Fibroblast of pulmonary artery (primary cell): ENCODE measurements at regions not wholly inside any gene's neighbourhood (a gene's known extent, or its start where the extent isn't known, plus 50 kb on each side); places are given as distances from the start of the nearest gene placed in this dataset.

ENCODE experiments used
- DNase-seq: peaks from one replicate; pipeline ENCODE4 v3.0.0-alpha.2; 2010; ENCODE audit warnings: low read depth
- H3K4me3 ChIP-seq: replicated peaks from 2 replicates; pipeline ENCODE4 v1.5.1; 2011; ENCODE audit warnings: low read depth, mild to moderate bottlenecking, control low read depth, low read length, moderate library complexity
- CTCF ChIP-seq: IDR thresholded peaks from 2 replicates; pipeline ENCODE4 v1.5.1; 2011; ENCODE audit warnings: mild to moderate bottlenecking, control low read depth, low read length, inconsistent platforms; ENCODE audit errors: missing control alignments

DNA sequence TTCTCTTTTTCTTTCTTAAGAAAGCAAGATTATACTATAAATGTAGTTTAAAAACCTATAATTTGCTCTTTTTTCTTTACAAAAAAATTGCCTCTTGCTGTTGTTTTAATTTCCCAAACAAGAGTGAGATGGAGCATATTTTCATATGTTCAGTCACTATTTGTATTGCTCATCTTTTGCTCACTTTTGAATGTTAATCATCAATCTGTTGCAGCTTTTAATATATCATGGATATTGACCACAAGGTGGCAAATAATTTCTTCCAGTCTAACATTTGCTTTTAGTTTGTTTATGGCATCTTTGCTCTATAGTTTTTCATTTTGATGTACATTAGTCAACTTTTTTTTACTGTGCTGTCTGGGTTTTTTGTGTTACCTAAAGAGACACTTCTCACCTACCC, 112.6 kb upstream of the THRB start:
- H3K4me3 ChIP-seq = no peak overlapping the region
- no peak for TF ChIP-seq CTCF
- DNase-seq = no peak

DNA sequence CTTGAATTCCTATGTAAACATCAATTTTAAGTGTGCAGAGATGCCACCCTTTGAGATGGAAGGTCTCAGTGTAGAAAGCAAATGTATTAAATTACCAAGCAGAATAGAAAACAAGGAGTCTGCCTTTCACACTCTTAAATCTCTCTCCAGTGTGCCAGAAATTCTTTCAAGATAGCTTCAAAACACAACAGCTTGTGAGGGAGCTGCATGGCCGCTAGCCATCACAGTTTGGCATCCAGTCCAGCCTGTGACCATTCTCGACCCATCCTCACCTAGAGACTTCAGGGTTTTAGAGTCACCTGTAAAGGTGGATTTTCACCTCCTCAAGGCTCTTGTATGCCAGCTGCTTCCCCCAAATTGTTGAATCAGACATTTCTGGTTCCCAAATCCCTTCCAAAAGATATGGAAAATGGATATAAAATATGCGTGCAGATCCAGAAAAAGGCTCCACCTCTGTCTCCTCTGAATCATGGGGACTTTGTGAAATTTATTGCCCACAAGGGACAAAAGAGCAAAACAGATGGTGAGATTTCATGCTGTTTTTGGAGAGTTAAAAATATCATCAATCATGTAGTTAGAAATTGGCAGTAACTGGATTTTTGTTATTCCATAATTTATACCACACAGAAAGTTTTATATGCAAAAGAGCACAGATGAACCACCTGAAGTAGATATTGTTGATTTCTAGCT, 114.2 kb upstream of the THRB start:
- no peak for TF ChIP-seq CTCF
- no peak for DNase-seq

DNA sequence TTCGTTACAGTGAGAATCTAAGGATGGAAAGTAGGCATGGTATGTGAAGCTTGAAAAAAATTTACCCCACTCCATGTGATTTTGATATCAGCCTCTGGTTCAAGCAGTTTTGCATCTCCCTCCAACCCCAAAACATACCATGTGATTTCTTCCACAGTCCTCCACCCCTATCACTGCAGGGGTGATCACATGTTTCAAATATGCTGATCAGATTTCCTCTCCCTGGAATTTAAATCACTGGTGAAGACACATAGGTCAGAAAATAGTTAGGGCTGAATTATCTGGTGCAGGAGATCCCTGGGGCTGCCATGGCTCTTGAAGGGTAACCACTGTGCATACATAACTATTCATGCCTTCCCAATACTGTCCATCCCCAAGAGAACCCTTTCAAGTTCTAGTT, 119.7 kb upstream of the THRB start:
- no peak overlapping the region for H3K4me3 ChIP-seq
- no peak for DNase-seq
- no peak for TF ChIP-seq CTCF

More for the DNA sequence above, 114.2 kb upstream of the THRB start:
- no peak overlapping the region for H3K4me3 ChIP-seq

GRCh38 chr3:24615177-24615576, 120.5 kb upstream of the THRB start:
- TF ChIP-seq CTCF = no peak
- DNase-seq = no peak
- H3K4me3 ChIP-seq = no peak overlapping the region

DNA sequence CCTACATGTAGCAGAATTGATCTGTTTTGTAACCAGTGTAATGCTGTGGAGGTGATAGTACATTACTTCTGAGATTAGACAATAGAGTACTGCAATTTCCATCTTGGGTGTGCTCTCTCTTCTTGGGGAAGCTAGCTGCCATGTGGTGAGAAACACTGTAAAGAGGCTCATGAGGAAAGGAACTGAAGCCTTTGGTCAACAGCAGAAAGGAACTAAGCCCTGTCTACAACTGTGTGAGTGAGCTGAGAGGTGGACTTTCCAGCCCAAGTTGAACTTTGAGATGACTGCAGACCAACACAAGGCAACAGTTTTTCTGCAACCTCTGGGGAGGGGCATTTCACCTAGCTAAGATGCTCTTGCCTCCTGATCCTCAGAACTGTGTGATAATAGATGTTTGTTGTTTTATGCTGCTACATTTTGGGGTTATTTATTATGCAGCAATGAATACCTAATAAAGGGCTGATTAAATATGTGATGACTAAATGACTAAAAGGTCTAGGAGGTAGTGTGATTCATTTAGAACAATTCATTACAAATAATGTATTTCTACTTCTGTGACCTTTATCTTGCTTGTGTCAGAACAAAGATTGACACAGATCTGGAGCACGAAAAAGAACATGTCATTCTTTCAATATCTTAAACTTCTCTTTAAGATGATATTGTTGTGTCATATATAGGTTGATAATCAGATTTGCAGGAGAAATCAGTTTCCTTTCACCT, 121.6 kb upstream of the THRB start:
- no peak for TF ChIP-seq CTCF
- DNase-seq = no peak
- H3K4me3 ChIP-seq = no peak overlapping the region

DNA sequence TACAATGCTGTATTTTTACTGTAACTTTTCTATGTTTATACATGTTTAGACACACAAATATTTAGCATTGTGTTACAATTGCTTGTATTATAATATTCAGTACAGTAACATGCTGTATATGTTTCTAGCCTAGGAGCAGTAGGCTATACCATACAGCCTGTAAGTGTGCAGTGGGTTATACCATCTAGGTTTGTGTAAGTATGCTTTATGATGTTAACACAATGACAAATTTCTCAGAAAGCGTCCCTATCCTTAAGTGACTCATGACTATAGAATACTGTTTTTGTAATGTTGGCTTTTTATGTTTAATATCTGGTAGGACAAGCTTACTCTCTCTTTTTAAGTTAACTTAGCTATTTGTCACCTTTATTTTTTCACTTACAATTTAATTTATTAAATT, 127.5 kb upstream of the THRB start:
- no peak for TF ChIP-seq CTCF
- DNase-seq = no peak
- no peak overlapping the region for H3K4me3 ChIP-seq
